HFF-Myc (cell line): ENCODE measurements at regions not wholly inside any gene's neighbourhood (a gene's known extent, or its start where the extent isn't known, plus 50 kb on each side); places are given as distances from the start of the nearest gene placed in this dataset.

Source experiments
- DNase-seq: peaks from one replicate; pipeline ENCODE4 v3.0.0-alpha.2; 2011; ENCODE audit warnings: low read depth; ENCODE audit errors: extremely low read depth
- H3K4me3 ChIP-seq: replicated peaks from 2 replicates; pipeline ENCODE4 v1.5.1; 2011; ENCODE audit warnings: low read depth, mild to moderate bottlenecking, control low read depth, low read length
- CTCF ChIP-seq: IDR thresholded peaks from 2 replicates; pipeline ENCODE4 v1.5.1; 2012; ENCODE audit warnings: mild to moderate bottlenecking, low read depth, low read length, control low read depth; ENCODE audit errors: missing control alignments

GRCh38 chr3:176757429-176757828 lies 439.9 kb downstream of the TBL1XR1 start:
- DNase-seq: no peak
- no peak overlapping the region for H3K4me3 ChIP-seq
- TF ChIP-seq CTCF: no peak

GRCh38 chr3:176755977-176756376 lies 441.3 kb downstream of the TBL1XR1 start:
- no peak overlapping the region for H3K4me3 ChIP-seq
- DNase-seq: no peak
- TF ChIP-seq CTCF: no peak

DNA sequence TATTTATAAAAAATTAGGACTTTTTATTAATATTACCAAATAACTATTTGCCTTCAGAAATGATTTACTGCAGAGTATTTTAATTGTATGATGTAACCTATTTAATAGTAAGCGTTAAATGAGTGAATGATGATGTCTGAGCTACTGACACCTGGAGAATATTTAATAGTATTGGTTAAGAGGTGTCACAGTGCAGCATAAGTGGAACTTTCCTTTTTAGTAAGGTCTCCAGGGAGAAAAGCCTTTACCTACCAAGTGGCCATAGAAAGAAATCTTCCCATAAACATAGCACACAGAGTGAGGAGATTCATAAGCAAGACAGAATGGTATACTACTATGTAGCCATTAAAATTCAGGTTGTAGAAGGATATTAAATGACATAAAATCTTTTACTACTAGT lies 441.7 kb downstream of the TBL1XR1 start:
- H3K4me3 ChIP-seq: no peak overlapping the region
- DNase-seq: no peak
- no peak for TF ChIP-seq CTCF

DNA sequence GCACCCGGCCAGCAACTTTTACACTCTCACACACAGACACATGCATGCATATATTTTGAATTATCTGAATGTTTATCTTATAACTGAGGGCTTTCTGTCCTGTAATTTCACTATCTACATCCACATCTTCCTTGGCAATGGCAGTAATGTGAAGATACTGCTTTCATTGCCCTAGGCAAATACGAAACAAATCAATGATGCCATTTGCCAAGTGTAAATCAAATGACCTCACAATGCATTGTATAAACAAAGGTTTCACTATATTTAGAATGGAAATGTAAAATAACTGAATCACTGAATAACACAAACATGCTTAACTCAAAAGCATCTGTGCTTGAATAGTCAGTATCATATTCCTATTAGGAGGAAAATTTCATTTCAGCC lies 455.6 kb downstream of the TBL1XR1 start:
- TF ChIP-seq CTCF: no peak
- H3K4me3 ChIP-seq: no peak overlapping the region
- no peak for DNase-seq

GRCh38 chr3:176740906-176741663 lies 456.2 kb downstream of the TBL1XR1 start:
- no peak overlapping the region for H3K4me3 ChIP-seq
- no peak for DNase-seq
- no peak for TF ChIP-seq CTCF

DNA sequence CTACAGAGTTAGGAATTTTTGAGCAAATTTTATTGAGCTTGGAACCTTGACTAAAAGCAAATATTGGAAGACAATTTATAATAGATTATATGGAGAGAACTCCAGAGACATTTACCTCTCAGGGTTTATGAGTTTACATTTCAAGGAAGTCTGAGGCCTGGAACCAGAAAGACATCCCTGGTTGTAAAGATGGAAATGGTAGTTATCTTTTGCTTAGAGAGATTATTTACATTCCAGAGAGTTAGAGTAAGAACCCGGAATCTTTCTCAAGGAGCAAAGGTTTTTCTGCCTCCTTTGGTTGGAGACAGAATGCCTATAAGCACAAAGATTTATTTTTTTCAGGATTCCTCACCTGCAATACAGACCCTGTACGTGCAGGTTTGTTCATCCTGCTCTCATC lies 458.1 kb downstream of the TBL1XR1 start:
- no peak for TF ChIP-seq CTCF
- no peak overlapping the region for H3K4me3 ChIP-seq
- no peak for DNase-seq

- no peak for TF ChIP-seq CTCF
- no peak overlapping the region for H3K4me3 ChIP-seq
- no peak for DNase-seq
These were observed 459.7 kb downstream of the TBL1XR1 start for GRCh38 chr3:176737480-176738110.
